ENCODE measurements at regions not wholly inside any gene's neighbourhood (a gene's known extent, or its start where the extent isn't known, plus 50 kb on each side); places are given as distances from the start of the nearest gene placed in this dataset.
"Not testable (repeated sequence)": the region's sequence is repeated elsewhere in the genome, so short reads cannot be mapped to it uniquely, and the experiment has no call there.

DNA sequence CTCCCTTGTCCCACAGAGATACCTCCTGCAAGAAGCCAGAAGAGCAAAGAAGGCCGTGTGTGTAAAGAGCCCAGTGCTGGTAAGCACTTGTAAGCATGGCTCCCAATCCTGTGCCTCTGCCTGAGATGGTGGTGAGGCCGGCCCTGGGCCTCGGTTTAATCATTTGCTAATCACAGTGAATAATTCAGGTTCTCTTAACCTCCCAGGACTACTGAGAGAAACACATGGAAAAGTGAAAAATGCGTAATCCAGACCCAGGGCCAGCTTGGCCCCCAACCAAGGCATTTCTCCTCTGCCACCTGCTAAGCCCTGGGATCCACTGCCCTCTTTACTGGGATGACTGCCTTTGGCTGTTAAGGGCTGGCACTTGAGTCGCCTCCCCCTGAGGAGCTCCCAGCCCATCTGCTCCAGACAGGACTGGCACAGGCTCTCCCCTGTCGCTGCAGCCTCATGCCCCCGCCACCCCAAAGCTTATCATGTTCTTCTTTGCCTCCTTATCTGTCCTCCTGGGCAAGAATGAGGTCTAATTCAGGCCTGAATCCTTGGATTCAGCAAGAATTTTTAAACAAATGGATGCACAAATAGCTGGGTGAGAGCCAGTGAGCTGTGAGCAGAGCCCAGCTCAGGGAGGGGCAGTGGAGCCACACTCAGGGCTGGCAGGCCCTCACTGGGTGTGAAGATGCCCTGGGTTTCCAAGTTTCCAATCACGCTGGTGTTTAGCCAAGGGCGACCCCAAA lies 193.9 kb upstream of the HS6ST1 start:
- no peak for DNase-seq

DNA sequence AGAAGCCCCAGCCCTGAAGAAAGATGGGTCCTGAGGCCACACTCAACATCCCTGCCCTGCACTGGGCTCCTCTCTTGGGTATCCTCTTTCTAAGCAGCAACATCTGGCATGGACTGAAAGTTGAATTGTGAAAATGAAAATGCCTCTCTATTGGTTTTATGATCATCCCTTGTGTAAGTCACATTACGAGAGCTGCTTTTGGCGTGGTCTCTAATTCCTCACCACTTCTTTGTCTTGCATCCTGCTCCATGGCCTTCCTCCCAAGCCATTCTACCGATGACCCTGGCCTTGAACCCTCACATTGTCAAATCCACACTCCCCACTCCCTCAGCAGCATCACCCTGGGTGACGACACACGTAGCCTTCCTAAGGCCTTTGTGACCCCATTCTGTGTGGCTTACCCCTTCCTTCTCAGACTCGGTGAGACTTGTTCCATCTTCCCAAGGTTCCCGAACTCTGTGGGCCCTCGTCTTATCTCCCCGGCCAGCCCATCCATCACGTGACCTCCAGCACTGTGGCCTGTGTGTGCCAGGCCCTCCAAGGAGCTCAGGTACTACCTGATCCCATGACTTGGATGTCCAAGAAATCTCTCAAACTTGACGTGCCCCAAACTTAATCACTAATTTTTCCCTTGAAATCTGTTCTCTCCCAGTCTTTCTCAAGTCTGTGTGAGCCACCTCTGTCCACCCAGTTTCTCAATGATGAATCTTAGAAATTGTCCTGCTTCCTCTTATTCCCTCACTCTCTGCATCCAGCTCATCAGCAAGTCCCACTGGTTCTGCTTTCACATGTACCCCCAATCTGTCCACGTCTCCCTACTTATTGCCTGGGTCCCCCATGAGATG lies 194.7 kb upstream of the HS6ST1 start:
- no peak for DNase-seq

DNA sequence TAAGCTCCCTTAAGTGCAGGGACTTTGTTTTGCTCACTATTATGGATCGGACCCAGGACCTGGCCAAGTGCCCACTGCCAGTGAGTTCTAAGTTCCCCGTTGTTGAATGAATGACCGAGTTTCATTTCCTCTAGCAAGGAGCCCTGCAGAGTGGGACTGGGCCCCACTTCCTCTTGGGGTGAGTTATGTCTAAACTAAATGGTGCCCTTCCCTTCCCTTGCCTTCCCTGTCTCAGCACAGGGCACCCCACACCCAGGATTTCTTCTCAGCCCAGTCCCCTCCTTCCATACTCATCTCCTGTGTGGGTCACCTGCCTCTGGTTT lies 195.3 kb upstream of the HS6ST1 start:
- DNase-seq: no peak

GRCh38 chr2:128514555-128514955 lies 195.9 kb upstream of the HS6ST1 start:
- no peak for DNase-seq

- DNase-seq: no peak
Observed at GRCh38 chr2:128516938-128517337, 198.3 kb upstream of the HS6ST1 start.

- DNase-seq: not testable (repeated sequence)
Observed at GRCh38 chr2:128519028-128519427, 200.4 kb upstream of the HS6ST1 start.

DNA sequence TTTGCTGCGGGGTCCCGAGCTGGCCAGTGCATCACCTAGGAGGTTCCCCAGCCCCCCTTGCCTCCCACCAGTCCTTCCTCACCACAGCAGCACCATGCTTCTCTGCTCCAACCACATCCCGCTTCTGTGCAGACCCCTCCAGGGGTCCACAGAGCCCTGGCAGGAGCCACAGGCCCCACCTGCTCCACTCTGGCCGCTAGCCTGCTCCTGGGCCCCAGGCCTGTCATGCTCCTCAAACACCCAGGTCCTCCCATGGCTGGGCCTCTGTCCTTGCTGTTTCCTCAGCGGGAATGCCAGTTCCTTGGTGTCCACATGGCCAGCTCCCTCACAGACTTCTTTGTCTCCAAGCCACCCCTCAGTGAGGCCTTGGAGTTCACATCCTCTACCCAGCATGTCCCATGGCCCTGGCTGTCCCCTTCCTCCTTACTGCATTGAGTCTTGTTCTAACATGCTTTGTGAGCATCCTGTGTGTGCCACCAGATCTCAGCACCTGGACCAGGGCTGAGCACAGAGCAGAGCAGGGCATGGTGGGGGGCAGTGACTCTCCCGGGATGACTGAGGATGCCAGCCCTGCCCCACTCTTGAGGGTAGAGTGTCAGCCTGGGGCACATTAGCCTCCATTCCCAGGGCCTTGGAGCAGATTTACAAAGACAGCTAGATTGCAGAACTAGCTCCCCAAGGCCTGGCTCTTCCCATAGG lies 201.0 kb upstream of the HS6ST1 start:
- DNase-seq: no peak

GRCh38 chr2:128520340-128520739 lies 201.7 kb upstream of the HS6ST1 start:
- no peak for DNase-seq

DNA sequence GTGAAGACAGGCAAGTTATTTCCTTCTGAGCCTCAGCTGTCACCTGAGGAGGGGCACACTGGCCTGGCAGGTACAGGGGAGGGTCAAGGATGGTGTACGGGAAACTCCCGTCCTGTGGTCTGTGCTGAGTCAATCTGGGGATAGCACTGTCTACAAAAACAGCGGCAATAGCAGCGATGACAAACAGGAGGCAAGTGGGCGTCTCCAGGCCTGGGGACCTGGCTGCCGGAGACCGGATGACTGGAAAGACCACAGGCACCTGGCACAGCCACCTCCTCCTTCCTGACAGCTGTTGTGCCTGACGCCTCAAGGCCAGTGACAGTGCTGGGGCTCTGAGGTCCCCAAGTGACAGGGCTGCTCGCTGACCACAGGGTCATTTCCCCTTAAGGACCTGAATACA lies 202.1 kb upstream of the HS6ST1 start:
- no peak for DNase-seq

DNA sequence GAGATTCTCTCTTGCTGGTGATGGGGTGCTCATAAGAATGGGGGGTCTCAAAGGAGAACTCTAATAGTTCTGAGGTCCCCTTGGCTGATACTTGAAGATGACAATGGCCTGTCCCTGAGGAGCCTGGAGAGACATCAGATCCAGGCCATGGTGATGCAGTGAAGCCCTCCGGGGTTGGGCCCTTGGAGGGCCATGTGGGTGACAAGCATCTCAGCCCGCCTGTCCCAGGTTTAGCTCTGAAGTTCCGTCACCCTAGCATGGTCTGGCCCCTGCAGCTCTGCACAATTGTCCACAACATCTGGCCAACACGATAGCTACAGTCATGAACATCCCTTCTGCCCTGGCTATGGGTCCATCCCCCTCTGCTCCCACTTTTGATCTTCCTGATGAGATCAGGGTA lies 202.8 kb upstream of the HS6ST1 start:
- no peak for DNase-seq

- DNase-seq: no peak
Observed at GRCh38 chr2:128522829-128523228, 204.2 kb upstream of the HS6ST1 start.

- DNase-seq: no peak
Observed at GRCh38 chr2:128523457-128523856, 204.8 kb upstream of the HS6ST1 start.

DNA sequence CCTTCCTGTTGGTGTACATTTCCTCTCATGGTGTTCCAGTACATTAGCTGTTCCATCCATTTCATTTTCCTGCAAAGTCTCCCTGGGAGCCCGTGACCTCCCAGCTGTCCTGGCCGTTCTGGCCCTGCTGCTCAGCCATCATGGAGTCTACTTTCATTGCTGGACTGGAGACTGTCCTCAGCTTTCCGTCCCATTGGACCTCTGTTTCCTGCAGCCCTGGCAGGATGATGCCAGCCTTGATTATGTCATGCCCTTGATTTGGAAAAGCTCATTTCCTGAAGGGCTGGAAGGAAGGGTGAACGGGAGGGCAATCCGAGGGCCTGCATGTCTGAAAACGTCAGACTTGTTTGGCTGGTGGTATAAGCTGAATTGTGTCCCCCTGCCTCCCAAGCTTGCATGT lies 205.5 kb upstream of the HS6ST1 start:
- DNase-seq: no peak

GRCh38 chr2:128525653-128526052 lies 207.0 kb upstream of the HS6ST1 start:
- DNase-seq: no peak

DNA sequence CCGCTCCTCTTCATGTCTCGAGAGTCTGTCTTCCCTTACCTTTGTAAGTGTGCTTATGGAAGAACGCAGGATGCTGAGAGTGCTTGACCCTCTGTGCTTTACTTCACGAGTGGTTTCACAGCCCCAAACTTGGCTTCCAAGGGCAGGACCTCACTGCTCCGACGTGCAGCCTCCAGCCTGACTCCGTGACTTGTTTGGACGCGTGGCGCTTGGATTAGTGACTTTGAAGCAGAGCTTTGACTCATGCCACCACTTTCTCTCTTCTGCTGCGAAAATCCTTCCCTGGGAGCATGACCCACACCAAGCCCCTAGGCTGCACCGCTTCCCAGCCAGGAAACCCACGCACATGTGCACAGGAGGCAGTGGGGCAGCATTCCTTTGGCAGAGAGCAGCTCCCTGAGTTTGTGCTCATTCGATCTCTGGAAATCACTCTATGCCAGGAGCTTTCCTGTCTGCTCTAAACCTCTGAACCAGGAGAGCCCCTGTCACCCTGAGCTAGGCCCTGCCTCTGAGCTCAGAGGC lies 207.8 kb upstream of the HS6ST1 start:
- no peak for DNase-seq

- DNase-seq: no peak
Observed at GRCh38 chr2:128528133-128528532, 209.5 kb upstream of the HS6ST1 start.

DNA sequence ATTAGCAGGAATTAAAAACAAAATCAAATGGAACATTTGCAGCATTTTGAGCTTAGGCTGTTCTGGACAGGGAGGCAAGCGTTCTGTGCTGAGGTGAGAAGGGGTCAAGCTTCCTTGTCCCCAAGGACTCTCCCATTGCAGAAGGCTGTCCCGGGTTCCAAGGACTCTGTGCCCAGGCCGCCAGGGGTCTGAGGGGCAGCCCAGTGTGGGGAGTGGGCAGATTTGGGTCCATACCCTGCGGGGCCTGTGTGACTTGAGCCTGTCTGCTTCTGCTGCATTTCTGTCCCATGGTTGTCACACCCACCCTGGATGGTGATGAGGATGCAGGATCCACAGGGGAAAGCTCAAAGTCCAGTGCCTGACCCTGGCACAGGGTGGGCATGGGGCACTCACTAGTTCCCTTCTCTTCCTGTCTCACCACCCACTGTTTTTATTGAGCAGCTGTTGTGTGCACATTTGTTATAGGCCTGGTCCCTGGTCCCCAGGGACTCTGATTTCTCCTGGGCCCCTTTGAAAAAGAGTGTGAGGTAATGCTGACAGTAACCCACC lies 211.4 kb upstream of the HS6ST1 start:
- no peak for DNase-seq

DNA sequence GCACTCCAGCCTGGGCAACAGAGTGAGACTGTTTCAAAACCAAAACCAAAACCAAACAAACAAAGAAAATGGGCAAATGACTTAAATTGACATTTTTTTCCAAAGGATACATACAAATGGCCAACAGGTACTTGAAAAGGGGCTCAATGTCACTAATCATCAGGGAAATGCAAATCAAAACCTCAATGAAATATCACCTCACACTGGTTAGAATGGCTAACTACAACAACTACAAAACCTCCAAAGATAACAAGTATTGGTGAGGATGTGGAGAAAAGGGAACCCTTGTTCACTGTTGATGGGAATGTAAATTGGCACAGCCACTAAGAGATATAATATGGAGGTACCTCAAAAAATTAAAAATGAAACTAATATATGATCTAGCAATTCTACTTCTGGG lies 213.2 kb upstream of the HS6ST1 start:
- DNase-seq: no peak

DNA sequence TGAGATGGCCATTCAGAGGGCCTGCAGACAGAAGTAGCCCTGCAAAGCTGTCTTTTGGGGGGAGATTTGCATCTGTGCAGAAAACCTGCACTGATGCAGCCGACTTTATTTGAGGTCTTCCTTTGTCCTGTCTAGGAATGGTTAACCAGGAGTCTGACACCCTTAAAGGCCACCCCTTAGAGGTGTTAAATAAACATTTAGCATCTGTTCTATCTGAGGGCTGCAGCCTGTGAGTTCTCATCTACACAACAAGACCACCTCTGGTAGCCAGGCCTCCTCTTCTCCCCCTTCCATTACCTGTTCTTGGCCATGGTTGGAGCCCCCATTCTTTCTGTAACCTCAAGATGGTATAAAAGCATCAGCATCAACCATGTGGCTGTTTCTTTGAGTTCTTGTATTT lies 214.4 kb upstream of the HS6ST1 start:
- DNase-seq: no peak

DNA sequence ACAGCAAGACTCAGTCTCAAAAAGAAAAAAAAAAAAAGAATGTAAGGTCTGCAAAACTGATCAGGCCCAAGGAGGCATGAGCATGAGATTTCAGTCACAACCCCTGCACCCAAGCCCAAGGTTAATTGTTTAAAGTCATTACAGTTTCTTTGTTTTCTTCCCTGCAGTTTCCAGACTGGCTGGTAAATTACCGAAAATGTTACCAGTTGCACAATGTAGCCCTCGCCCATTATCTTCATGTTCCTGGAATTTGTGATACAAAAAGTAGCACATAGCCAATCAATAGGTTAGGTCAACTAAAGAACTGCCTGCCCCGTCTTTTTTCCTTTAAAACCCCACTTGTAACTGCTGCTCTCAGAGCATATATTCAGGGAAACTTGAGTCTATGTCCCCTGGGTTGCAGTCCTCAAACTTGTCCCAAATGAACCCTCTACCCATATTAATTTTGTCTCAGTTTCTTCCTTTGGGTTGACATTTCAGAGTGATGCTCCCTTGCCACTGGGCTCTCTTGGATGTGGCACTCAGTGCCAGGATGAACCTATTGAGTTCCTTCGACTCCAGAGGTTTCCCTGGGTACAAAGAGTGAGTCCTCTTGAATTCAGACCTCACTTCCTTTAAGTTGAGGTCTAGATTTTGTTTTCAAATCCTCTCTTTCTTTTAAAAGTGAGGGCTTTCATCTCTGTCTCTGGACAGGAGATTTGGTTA lies 216.2 kb upstream of the HS6ST1 start:
- no peak for DNase-seq

DNA sequence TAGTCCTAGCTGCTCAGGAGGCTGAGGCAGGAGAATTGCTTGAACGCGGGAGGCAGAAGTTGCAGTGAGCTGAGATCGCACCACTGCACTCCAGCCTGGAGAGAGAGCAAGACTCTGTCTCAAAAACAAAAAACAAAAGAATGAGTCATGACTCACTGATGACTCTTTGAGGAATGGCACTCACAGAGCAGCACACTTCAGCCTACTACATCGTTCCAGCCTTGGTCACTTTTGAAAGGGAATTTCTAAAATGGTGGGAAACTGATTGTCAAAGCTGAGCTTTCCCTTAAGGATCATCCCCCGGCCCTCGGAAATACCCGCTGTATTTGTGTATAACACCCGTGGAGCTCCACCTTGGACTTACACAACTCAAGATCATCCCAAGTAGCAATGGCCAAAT lies 217.3 kb upstream of the HS6ST1 start:
- no peak for DNase-seq

- no peak for DNase-seq
Observed at GRCh38 chr2:128536925-128537620, 218.4 kb upstream of the HS6ST1 start.

Data from CD4-positive, alpha-beta T cell treated with Interleukin-6 for 4 hours (primary cell).